Activated CD4-positive, alpha-beta T cell treated with anti-CD3 and anti-CD28 coated beads, Interleukin-10, Interleukin-2, amounts not matched to agents 100 ng/mL and 50 ng/mL, durations not matched to agents 16 hours and 8 hours (primary cell): ENCODE measurements at regions not wholly inside any gene's neighbourhood (a gene's known extent, or its start where the extent isn't known, plus 50 kb on each side); places are given as distances from the start of the nearest gene placed in this dataset.

Source experiments
- DNase-seq: peaks from one replicate; pipeline ENCODE4 v3.0.0-alpha.2; 2020

GRCh38 chr16:55125818-55126385 lies 195.2 kb downstream of the IRX5 start:
- DNase-seq, result no peak

- DNase-seq, result no peak
Observed at GRCh38 chr16:55126456-55126855, 195.8 kb downstream of the IRX5 start.

- no peak for DNase-seq
Observed at GRCh38 chr16:55130456-55130855, 193.5 kb upstream of the IRX6 start.

- DNase-seq, result no peak
Observed at GRCh38 chr16:55130911-55131310, 193.1 kb upstream of the IRX6 start.

- DNase-seq, result no peak
Observed at GRCh38 chr16:55133654-55134053, 190.3 kb upstream of the IRX6 start.

- no peak for DNase-seq
Observed at GRCh38 chr16:55136356-55137150, 187.4 kb upstream of the IRX6 start.

GRCh38 chr16:55138298-55138697 lies 185.7 kb upstream of the IRX6 start:
- no peak for DNase-seq

DNA sequence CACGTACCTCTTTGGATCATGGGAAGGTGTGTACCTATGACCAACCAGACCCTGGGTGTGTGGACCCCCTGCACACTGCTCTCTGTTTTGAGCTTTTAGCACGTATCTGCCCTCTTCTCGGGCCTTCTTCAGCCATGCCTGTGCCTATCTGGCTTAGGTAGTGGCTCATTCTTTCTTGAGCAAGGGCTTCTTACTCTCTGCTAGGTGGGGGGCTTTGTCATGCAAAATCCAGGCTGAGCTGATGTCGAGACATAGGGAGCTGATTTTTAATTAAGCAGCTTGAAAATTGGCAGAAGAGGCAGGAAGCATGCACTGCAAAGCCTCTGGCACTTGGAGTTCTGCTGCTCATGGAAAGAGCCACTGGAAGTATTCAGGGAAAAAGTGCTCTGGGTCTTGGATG lies 181.6 kb upstream of the IRX6 start:
- DNase-seq, result no peak

DNA sequence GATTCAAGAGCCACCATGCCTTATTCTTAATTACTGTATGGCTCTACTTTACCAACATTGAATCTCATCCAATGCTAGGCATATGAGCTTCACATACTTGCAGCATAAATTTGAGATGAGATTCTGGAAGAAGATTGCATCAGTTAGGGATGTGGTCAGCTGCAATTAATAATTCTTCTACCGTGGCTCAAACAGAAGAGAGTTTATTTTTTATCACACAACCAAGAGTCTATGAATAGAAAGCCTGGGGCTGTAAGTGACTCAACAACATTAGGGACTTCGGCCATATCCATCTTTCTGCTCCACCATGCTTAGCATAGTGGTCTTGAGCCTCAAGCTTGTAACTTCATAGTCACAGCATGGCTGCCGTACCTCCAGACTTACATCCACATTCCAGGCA lies 179.4 kb upstream of the IRX6 start:
- DNase-seq, result no peak

GRCh38 chr16:55145771-55146603 lies 178.0 kb upstream of the IRX6 start:
- no peak for DNase-seq

GRCh38 chr16:55146966-55147365 lies 177.0 kb upstream of the IRX6 start:
- no peak for DNase-seq

- no peak for DNase-seq
Observed at GRCh38 chr16:55147396-55147795, 176.6 kb upstream of the IRX6 start.

- no peak for DNase-seq
Observed at GRCh38 chr16:55149622-55150021, 174.4 kb upstream of the IRX6 start.

GRCh38 chr16:55151561-55152305 lies 172.3 kb upstream of the IRX6 start:
- DNase-seq, result no peak

DNA sequence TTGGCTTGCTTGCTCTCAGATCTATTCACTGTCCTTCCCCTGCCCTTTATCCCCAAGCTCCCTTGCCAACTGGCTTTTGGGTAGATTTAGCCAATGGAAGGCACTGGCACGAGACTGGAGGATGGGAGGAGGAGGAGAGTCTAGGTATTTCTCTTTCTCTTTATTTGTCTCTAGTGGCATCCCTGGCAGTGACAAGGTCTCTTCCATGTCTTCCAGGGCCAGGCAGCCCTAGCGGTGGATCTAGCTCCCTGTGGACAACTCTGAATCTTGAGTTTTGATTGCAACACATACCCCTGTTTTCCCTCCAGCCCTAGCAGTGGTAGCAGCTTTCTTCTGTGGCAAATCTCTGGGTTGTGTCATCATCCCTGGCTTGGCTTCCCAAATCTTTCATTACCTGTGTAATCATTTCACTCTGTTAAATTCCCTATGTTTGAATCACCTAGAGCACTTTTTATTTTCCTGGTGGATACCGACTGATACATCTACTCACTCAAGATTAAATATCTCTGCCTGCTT lies 171.1 kb upstream of the IRX6 start:
- no peak for DNase-seq

GRCh38 chr16:55154262-55154661 lies 169.7 kb upstream of the IRX6 start:
- DNase-seq, result no peak

DNA sequence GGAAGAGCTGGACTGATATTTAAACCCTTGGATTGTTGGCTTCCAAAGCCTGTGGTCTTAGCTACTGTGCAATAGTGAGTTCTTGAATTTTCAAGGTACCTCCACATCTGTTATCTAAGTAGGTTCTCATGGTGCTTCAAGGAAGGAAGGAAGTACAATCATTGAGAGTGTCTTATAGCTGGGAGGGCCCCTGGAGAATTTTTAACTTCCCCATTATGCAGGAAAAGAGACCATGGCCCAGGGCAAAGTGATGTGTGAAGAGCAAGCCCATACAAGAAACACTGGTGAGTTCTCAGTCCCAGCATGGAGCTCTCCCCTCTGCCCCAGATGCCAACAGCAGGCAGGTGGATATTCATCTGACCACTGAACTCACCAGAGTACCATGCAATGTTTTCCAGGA lies 169.0 kb upstream of the IRX6 start:
- no peak for DNase-seq

DNA sequence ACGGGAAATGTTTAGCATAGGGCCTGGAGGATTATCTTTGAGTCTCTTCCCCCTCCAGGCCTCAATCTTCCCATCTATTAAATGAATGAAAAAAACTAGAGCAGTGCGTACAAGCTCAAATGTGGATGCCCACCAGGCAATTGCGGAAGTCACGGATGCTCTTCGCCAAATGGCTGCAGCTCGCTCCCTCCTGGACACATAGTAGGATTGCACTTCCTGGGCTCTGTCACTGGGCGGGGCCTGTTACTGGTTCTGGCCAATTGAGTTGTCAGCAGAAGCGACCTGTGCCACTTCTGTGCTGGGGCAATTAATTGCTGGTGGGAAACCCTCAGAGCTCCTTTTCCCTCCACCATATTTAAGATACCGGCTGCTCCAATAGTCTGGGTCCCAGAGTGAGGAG lies 168.2 kb upstream of the IRX6 start:
- no peak for DNase-seq

DNA sequence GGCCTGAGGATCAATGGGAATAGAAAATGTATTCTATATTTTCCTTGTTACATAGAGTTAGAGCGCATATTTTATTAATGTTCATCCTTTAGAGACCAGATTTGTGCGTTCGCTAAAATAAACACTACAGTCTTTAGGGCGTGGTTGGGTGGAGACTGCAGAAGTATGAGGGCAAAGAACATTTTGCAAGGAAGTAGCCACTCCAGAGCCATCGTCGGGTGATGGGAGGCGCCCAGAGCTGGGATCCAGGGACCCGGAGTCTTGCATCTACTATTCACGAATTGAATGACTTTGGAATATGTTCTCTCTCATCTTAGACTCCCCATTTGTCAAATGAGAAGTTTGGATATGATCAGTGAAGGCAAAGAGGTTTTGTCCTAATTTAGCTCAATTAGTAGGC lies 154.2 kb upstream of the IRX6 start:
- no peak for DNase-seq

- DNase-seq, result no peak
Observed at GRCh38 chr16:55171241-55171640, 152.8 kb upstream of the IRX6 start.

- DNase-seq, result no peak
Observed at GRCh38 chr16:55175389-55175788, 148.6 kb upstream of the IRX6 start.

DNA sequence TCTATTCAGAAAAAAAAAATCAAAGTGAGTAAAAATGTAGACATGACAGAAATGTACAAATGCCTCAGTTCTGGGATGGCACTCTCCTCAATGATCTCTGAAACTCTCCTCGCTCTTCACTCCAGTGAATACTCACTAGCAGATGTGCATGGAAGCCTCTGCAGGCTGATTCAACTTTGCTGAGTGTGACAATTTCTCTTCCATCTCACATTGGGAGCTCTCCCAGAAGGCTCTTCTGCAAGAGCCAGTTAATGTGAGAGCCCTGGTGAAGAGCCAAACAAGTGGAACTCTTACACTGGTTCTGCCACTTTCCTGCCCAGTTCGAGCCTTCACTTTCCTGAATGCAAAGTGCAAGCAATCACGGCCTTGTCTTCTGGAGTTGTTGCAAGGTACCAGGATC lies 147.1 kb upstream of the IRX6 start:
- no peak for DNase-seq

- DNase-seq, result no peak
Observed at GRCh38 chr16:55179411-55179810, 144.6 kb upstream of the IRX6 start.
